ENCODE measurements at regions not wholly inside any gene's neighbourhood (a gene's known extent, or its start where the extent isn't known, plus 50 kb on each side); places are given as distances from the start of the nearest gene placed in this dataset.

GRCh38 chr4:43369036-43369594 is 476.6 kb downstream of the GRXCR1 start:
- Histone ChIP-seq H3K4me1 (replicated peaks) (no peaks in the 10 kb centered on the region), H3K27ac (no peak overlapping the region), H3K36me3 (no peaks in the 10 kb centered on the region), H3K4me3 (no peak overlapping the region), H3K9me3 (no peaks in the 10 kb centered on the region), H3K27me3 (replicated peaks; ENCODE audit: insufficient read depth) (no peaks in the 10 kb centered on the region)
- intact Hi-C loops (cut with DNase I): no loop called here
- DNase-seq (ENCODE audit: low spot score): no peak
- TF ChIP-seq POLR2A (IDR thresholded peaks at IDR 0.05) (no peak), CTCF (IDR thresholded peaks at IDR 0.05) (no peak), POLR2AphosphoS5 (IDR thresholded peaks at IDR 0.05) (no peak)
- 33% methylated on average over 4 of the region's 4 CpGs for WGBS

GRCh38 chr4:43373201-43373600 is 480.7 kb downstream of the GRXCR1 start:
- DNase-seq (ENCODE audit: low spot score): no peak
- H3K27ac ChIP-seq: no peak overlapping the region
- intact Hi-C loops (cut with DNase I): no loop called here
- H3K36me3 ChIP-seq: no peaks in the 10 kb centered on the region
- WGBS: 61% methylated on average over 1 of the region's 1 CpG
- H3K27me3 ChIP-seq (replicated peaks; ENCODE audit: insufficient read depth): no peaks in the 10 kb centered on the region
- no peak overlapping the region for H3K4me3 ChIP-seq
- no peaks in the 10 kb centered on the region for H3K9me3 ChIP-seq
- H3K4me1 ChIP-seq (replicated peaks): no peaks in the 10 kb centered on the region
- TF ChIP-seq CTCF (IDR thresholded peaks at IDR 0.05) (no peak), POLR2AphosphoS5 (IDR thresholded peaks at IDR 0.05) (no peak), POLR2A (IDR thresholded peaks at IDR 0.05) (no peak)

- Histone ChIP-seq H3K27me3 (replicated peaks; ENCODE audit: insufficient read depth) (no peaks in the 10 kb centered on the region), H3K4me3 (no peak overlapping the region), H3K9me3 (no peaks in the 10 kb centered on the region), H3K4me1 (replicated peaks) (no peaks in the 10 kb centered on the region), H3K27ac (no peak overlapping the region), H3K36me3 (no peaks in the 10 kb centered on the region)
- 56% methylated on average over 1 of the region's 1 CpG for WGBS
- DNase-seq (ENCODE audit: low spot score): no peak
- TF ChIP-seq POLR2A (IDR thresholded peaks at IDR 0.05) (no peak), CTCF (IDR thresholded peaks at IDR 0.05) (no peak), POLR2AphosphoS5 (IDR thresholded peaks at IDR 0.05) (no peak)
- intact Hi-C loops (cut with DNase I): no loop called here
These were observed 481.8 kb downstream of the GRXCR1 start for GRCh38 chr4:43374216-43374751.

- no peak for TF ChIP-seq CTCF (IDR thresholded peaks at IDR 0.05)
- no peak for TF ChIP-seq POLR2AphosphoS5 (IDR thresholded peaks at IDR 0.05)
- no peak for TF ChIP-seq POLR2A (IDR thresholded peaks at IDR 0.05)
- no peak for DNase-seq (ENCODE audit: low spot score)
- Histone ChIP-seq H3K9me3 (no peaks in the 10 kb centered on the region), H3K4me1 (replicated peaks) (no peaks in the 10 kb centered on the region), H3K27me3 (replicated peaks; ENCODE audit: insufficient read depth) (no peaks in the 10 kb centered on the region), H3K36me3 (no peaks in the 10 kb centered on the region), H3K27ac (no peak overlapping the region), H3K4me3 (no peak overlapping the region)
- 84% methylated on average over 1 of the region's 1 CpG for WGBS
- intact Hi-C loops (cut with DNase I): no loop called here
These were observed 486.5 kb downstream of the GRXCR1 start for GRCh38 chr4:43379016-43379415.

GRCh38 chr4:43380093-43380492 is 487.6 kb downstream of the GRXCR1 start:
- intact Hi-C loops (cut with DNase I): no loop called here
- H3K9me3 ChIP-seq: no peaks in the 10 kb centered on the region
- no peaks in the 10 kb centered on the region for H3K36me3 ChIP-seq
- H3K4me1 ChIP-seq (replicated peaks): no peaks in the 10 kb centered on the region
- DNase-seq (ENCODE audit: low spot score): no peak
- H3K27me3 ChIP-seq (replicated peaks; ENCODE audit: insufficient read depth): no peaks in the 10 kb centered on the region
- TF ChIP-seq POLR2A (IDR thresholded peaks at IDR 0.05): no peak
- TF ChIP-seq POLR2AphosphoS5 (IDR thresholded peaks at IDR 0.05): no peak
- no peak for TF ChIP-seq CTCF (IDR thresholded peaks at IDR 0.05)
- WGBS: 54% methylated on average over 2 of the region's 2 CpGs
- no peak overlapping the region for H3K4me3 ChIP-seq
- H3K27ac ChIP-seq: no peak overlapping the region
